Keratinocyte (primary cell): ENCODE measurements at regions not wholly inside any gene's neighbourhood (a gene's known extent, or its start where the extent isn't known, plus 50 kb on each side); places are given as distances from the start of the nearest gene placed in this dataset.
A peak's percentile ranks its signal among the peaks of the same experiment; 100 is the strongest.

Source experiments
- DNase-seq: peaks from one replicate; pipeline ENCODE4 v3.0.0-alpha.2; 2011; ENCODE audit warnings: low read depth, missing footprints, low spot score
- FAIRE-seq: peaks from 2 replicates; lab custom pipeline; 2011; peaks lifted over from hg19 to GRCh38; lab: Jason Lieb, UNC
- H2AFZ ChIP-seq: 2 replicates; pipeline ENCODE4 v1.6.0; 2012; ENCODE audit warnings: low read length, control low read depth, inconsistent platforms; ENCODE audit not compliant: control insufficient read depth
- H3K27ac ChIP-seq: 2 replicates; pipeline ENCODE4 v1.5.1; 2011; ENCODE audit warnings: low read length; ENCODE audit not compliant: control insufficient read depth, insufficient read depth
- H3K27me3 ChIP-seq: 3 replicates; pipeline ENCODE4 v1.6.0; 2011; ENCODE audit warnings: low read length; ENCODE audit not compliant: control insufficient read depth, insufficient read depth; ENCODE audit errors: extremely low read depth
- H3K36me3 ChIP-seq, 2 experiments: 2 replicates in 1 of 2; 3 replicates in 1 of 2; pipeline ENCODE4 v1.5.1; 2011; ENCODE audit warnings: low read length in 2 of 2, mild to moderate bottlenecking in 1 of 2; ENCODE audit not compliant: control insufficient read depth in 2 of 2, insufficient read depth in 2 of 2; ENCODE audit errors: extremely low read depth in 1 of 2
- H3K4me1 ChIP-seq: 3 replicates; pipeline ENCODE4 v1.5.1; 2011; ENCODE audit warnings: low read length; ENCODE audit not compliant: control insufficient read depth, insufficient read depth; ENCODE audit errors: extremely low read depth
- H3K4me2 ChIP-seq: 3 replicates; pipeline ENCODE4 v1.6.0; 2011; ENCODE audit warnings: low read depth, low read length; ENCODE audit not compliant: control insufficient read depth, insufficient read depth; ENCODE audit errors: extremely low read depth
- H3K4me3 ChIP-seq, 3 experiments: fragments of 200-600 bp in 1 of 3; sonication (generic) in 1 of 3; 2 replicates in 2 of 3; 3 replicates in 1 of 3; pipeline ENCODE4 v1.5.1; 2011 to 2016; ENCODE audit warnings: low read length in 3 of 3, mild to moderate bottlenecking in 3 of 3, control low read depth in 2 of 3, inconsistent platforms in 1 of 3, low read depth in 1 of 3, mixed read lengths in 1 of 3, mixed run types in 1 of 3, moderate library complexity in 1 of 3; ENCODE audit not compliant: control insufficient read depth in 2 of 3, insufficient read depth in 2 of 3; ENCODE audit errors: extremely low read depth in 1 of 3
- H3K79me2 ChIP-seq: 2 replicates; pipeline ENCODE4 v1.6.0; 2012; ENCODE audit warnings: low read length; ENCODE audit not compliant: control insufficient read depth, insufficient read depth
- H3K9ac ChIP-seq: 3 replicates; pipeline ENCODE4 v1.6.0; 2011; ENCODE audit warnings: low read length; ENCODE audit not compliant: control insufficient read depth, insufficient read depth; ENCODE audit errors: extremely low read depth
- H3K9me1 ChIP-seq: 3 replicates; pipeline ENCODE4 v1.6.0; 2011; ENCODE audit warnings: low read length; ENCODE audit not compliant: control insufficient read depth, insufficient read depth; ENCODE audit errors: extremely low read depth
- H3K9me3 ChIP-seq: 2 replicates; pipeline ENCODE4 v1.5.1; 2012; ENCODE audit warnings: low read depth, low read length; ENCODE audit not compliant: control insufficient read depth
- H4K20me1 ChIP-seq: 3 replicates; pipeline ENCODE4 v1.6.0; 2011; ENCODE audit warnings: low read length; ENCODE audit not compliant: control insufficient read depth, insufficient read depth; ENCODE audit errors: extremely low read depth
- EZH2 ChIP-seq: IDR thresholded peaks from one replicate; pipeline ENCODE4 v1.6.1; 2012; ENCODE audit warnings: inconsistent platforms, mild to moderate bottlenecking, low read length, moderate library complexity
- dilution Hi-C: fragments of 300-500 bp; cut with MboI; formaldehyde crosslinking; loops from one replicate; pipeline ENCODE4 v1.7.0; 2020; ENCODE audit warnings: low sequenced_read_pairs; ENCODE audit not compliant: extremely low pct_ligation_motif_present
- TF ChIP-seq, protein P1 (sequence below), 3 experiments: IDR thresholded peaks in 1 of 3; conservative IDR thresholded peaks in 1 of 3; optimal IDR thresholded peaks in 1 of 3; 2 replicates in 2 of 3; 3 replicates in 1 of 3; pipeline versions ENCODE3 to v1.5.1; 2011; ENCODE audit warnings: low read length in 3 of 3, mild to moderate bottlenecking in 3 of 3, moderate library complexity in 2 of 3, control low read depth in 1 of 3, inconsistent platforms in 1 of 3; ENCODE audit not compliant: insufficient read depth in 2 of 3; ENCODE audit errors: extremely low read depth in 1 of 3

DNA sequence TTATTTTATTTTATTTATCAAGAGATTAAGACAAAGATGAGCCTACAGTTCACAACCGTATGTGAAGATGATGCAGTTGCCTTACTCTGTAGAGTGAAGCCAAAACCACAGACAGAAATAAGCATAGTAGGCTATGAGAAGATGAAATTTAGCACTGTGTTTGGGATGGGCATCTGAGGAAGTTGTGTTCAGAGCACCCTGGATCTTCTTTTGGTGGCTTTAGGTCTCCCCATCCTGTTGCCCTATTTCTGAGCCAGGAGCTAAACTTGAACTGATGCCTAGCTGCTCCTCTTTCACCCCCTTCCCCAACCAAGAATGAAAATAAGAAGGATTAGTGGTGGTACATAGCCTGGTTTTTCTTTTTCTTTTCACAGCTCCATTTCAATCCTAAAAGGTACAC is 328.1 kb upstream of the TBL1XR1 start:
- Histone ChIP-seq H2AFZ (no peak overlapping the region), H3K4me1 (peaks cover 22% of the 10 kb centered on the region), H3K27ac (no peak overlapping the region), H4K20me1 (no peaks in the 10 kb centered on the region), H3K9me3 (no peaks in the 10 kb centered on the region), H3K9ac (no peak overlapping the region), H3K27me3 (no peaks in the 10 kb centered on the region), H3K9me1 (no peaks in the 10 kb centered on the region), H3K4me3 (no peak overlapping the region), H3K4me2 (no peak overlapping the region), H3K36me3 (no peaks in the 10 kb centered on the region), H3K79me2 (no peaks in the 10 kb centered on the region)
- TF ChIP-seq EZH2 = no peak
- TF ChIP-seq, protein P1, sequence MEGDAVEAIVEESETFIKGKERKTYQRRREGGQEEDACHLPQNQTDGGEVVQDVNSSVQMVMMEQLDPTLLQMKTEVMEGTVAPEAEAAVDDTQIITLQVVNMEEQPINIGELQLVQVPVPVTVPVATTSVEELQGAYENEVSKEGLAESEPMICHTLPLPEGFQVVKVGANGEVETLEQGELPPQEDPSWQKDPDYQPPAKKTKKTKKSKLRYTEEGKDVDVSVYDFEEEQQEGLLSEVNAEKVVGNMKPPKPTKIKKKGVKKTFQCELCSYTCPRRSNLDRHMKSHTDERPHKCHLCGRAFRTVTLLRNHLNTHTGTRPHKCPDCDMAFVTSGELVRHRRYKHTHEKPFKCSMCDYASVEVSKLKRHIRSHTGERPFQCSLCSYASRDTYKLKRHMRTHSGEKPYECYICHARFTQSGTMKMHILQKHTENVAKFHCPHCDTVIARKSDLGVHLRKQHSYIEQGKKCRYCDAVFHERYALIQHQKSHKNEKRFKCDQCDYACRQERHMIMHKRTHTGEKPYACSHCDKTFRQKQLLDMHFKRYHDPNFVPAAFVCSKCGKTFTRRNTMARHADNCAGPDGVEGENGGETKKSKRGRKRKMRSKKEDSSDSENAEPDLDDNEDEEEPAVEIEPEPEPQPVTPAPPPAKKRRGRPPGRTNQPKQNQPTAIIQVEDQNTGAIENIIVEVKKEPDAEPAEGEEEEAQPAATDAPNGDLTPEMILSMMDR (optimal IDR thresholded peaks at IDR 0.05 in 1 of 3, IDR thresholded peaks at IDR 0.05 in 1 of 3, conservative IDR thresholded peaks at IDR 0.05 in 1 of 3; ENCODE audit: extremely low read depth in 1 of 3, insufficient read depth in 2 of 3, low read length in 3 of 3) = no peak
- dilution Hi-C loops = no loop called here
- no peak for FAIRE-seq
- no peak for DNase-seq

DNA sequence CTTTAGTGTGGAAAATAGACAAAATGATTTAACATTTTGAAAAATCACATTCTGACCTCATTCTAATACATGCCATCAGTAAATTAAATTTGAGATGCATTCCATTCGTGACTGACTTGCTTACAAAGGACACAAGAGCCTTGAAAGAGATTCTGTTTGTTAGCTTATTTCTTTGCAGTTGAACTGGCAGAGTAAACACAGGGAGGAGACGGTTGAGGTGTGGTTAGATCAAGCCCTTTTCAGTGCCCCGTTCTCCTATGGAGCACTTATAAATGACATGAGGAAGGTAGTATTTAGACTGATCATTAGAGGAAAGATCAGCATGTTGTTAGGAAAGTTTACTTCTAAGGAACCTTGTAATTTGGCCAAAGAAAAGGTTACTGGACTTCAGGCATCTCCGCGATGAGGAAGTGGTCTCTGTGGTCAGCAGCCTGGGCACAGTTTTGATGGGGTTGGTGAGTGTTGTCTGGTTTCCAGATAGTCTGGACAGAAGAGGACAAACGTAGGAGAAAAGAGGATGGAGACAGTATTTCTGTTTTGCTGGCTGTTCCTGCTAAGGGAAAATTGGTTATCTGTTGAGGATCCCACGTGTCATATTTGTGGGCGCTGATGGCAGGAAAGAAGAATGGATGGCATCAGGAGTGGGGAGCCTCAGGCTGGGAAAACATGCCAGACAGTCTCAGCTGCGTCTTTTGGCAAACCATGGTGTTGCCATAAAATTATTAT is 328.9 kb upstream of the TBL1XR1 start:
- no peak for TF ChIP-seq EZH2
- TF ChIP-seq, protein P1 (optimal IDR thresholded peaks at IDR 0.05 in 1 of 3, IDR thresholded peaks at IDR 0.05 in 1 of 3, conservative IDR thresholded peaks at IDR 0.05 in 1 of 3; ENCODE audit: extremely low read depth in 1 of 3, insufficient read depth in 2 of 3, low read length in 3 of 3) = no peak
- Histone ChIP-seq H3K27ac (no peak overlapping the region), H3K9me3 (no peaks in the 10 kb centered on the region), H3K4me2 (no peak overlapping the region), H3K9ac (no peak overlapping the region), H3K9me1 (no peaks in the 10 kb centered on the region), H3K4me3 (no peak overlapping the region), H3K36me3 (no peaks in the 10 kb centered on the region), H3K4me1 (peaks cover 20% of the 10 kb centered on the region), H2AFZ (peak overlapping the region; percentile 61), H3K27me3 (no peaks in the 10 kb centered on the region), H4K20me1 (no peaks in the 10 kb centered on the region), H3K79me2 (no peaks in the 10 kb centered on the region)
- dilution Hi-C loops = no loop called here
- DNase-seq (no peak), FAIRE-seq (no peak)
